ENCODE measurements at regions not wholly inside any gene's neighbourhood (a gene's known extent, or its start where the extent isn't known, plus 50 kb on each side); places are given as distances from the start of the nearest gene placed in this dataset.

DNA sequence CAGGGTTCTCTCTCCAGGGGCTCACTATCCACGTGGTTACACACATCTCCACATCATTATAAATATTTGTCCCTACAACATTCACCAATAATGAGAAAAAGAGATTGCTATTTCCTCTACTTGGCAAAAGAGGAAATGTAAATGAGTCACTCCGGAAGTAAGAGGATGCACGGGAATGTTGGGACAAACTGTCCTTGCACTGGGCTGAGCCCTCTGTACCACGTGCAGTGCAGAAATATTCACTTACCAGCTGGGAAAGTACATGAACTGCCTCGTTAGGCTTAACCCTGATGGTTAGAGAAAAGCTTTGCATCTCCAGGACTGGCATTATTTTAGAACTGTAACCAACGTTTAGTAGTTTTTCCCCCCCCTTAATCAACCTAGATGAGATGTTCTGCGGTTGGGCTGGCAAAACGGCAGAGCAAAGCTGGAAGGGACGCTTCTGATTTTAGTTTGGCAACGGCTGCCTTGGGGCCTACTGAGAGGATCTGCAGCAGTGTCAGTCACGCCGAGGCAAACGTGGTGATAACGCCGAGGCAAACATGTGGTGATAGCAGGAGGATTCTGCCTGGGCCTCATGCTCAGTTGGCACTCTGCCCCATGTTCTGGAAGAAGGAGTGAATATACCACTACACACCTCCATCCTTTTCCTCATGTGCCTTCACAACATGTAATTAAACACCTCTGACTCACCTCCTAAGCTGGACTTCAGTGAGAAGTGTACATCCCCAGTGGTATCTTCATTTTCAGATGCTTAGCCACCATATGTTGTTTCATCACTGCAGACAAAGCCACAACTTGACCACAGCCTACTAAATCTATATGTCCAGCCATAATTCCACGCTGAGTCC, 661.4 kb upstream of the KLF4 start:
- TF ChIP-seq, protein P1, sequence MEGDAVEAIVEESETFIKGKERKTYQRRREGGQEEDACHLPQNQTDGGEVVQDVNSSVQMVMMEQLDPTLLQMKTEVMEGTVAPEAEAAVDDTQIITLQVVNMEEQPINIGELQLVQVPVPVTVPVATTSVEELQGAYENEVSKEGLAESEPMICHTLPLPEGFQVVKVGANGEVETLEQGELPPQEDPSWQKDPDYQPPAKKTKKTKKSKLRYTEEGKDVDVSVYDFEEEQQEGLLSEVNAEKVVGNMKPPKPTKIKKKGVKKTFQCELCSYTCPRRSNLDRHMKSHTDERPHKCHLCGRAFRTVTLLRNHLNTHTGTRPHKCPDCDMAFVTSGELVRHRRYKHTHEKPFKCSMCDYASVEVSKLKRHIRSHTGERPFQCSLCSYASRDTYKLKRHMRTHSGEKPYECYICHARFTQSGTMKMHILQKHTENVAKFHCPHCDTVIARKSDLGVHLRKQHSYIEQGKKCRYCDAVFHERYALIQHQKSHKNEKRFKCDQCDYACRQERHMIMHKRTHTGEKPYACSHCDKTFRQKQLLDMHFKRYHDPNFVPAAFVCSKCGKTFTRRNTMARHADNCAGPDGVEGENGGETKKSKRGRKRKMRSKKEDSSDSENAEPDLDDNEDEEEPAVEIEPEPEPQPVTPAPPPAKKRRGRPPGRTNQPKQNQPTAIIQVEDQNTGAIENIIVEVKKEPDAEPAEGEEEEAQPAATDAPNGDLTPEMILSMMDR (conservative IDR thresholded peaks at IDR 0.05 in 1 of 2, IDR thresholded peaks at IDR 0.05 in 1 of 2; ENCODE audit: extremely low read depth in 1 of 2, insufficient read depth in 1 of 2, low read depth in 1 of 2, low read length in 2 of 2): no peak
- TF ChIP-seq EZH2 (IDR thresholded peaks at IDR 0.05; ENCODE audit: borderline replicate concordance, low read length): no peak
